GM12864 (cell line): ENCODE measurements at regions not wholly inside any gene's neighbourhood (a gene's known extent, or its start where the extent isn't known, plus 50 kb on each side); places are given as distances from the start of the nearest gene placed in this dataset.

Experiments used
- DNase-seq: peaks from one replicate; pipeline ENCODE4 v3.0.0-alpha.2; 2011; ENCODE audit warnings: low read depth
- H3K4me3 ChIP-seq: 2 replicates; pipeline ENCODE4 v1.5.1; 2011; ENCODE audit warnings: mild to moderate bottlenecking, low read depth, low read length, control low read depth
- CTCF ChIP-seq: IDR thresholded peaks from 2 replicates; pipeline ENCODE4 v1.5.1; 2011; ENCODE audit warnings: low read depth, mild to moderate bottlenecking, moderate library complexity, low read length, control low read depth, inconsistent platforms; ENCODE audit errors: missing control alignments

- TF ChIP-seq CTCF: no peak
- no peak overlapping the region for H3K4me3 ChIP-seq
- DNase-seq: no peak
These were observed 101.9 kb upstream of the ARMC2 start for GRCh38 chr6:108746366-108746765.

GRCh38 chr6:108746836-108747575, 101.2 kb upstream of the ARMC2 start:
- DNase-seq: no peak
- no peak for TF ChIP-seq CTCF
- H3K4me3 ChIP-seq: no peak overlapping the region

GRCh38 chr6:108748055-108748454, 100.2 kb upstream of the ARMC2 start:
- DNase-seq: no peak
- H3K4me3 ChIP-seq: no peak overlapping the region
- no peak for TF ChIP-seq CTCF

DNA sequence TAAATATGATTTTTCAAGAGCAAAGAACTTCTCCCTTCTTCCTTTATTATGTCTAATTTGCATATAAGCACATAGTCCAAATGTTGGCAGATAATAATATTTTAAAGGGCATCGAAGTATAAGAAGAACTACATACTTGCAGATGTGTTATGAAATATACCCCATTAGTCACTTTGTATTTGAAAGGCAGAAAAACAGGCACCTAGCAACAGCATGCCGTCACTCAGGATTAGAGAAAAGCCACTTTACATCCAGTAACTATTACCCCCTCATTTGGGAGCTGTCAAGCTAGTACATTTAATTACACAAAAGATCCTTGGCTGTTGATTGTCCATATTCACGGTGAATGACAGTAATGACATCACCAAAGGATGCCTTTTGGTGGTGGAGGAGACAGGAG, 99.3 kb upstream of the ARMC2 start:
- no peak overlapping the region for H3K4me3 ChIP-seq
- TF ChIP-seq CTCF: no peak
- DNase-seq: no peak

- TF ChIP-seq CTCF: no peak
- DNase-seq: no peak
- no peak overlapping the region for H3K4me3 ChIP-seq
These were observed 97.4 kb upstream of the ARMC2 start for GRCh38 chr6:108750801-108751200.

- H3K4me3 ChIP-seq: no peak overlapping the region
- TF ChIP-seq CTCF: no peak
- DNase-seq: no peak
These were observed 96.9 kb upstream of the ARMC2 start for GRCh38 chr6:108751282-108751681.
